ENCODE measurements at regions not wholly inside any gene's neighbourhood (a gene's known extent, or its start where the extent isn't known, plus 50 kb on each side); places are given as distances from the start of the nearest gene placed in this dataset.

- no peak for TF ChIP-seq CTCF (IDR thresholded peaks at IDR 0.05 in 4 of 5, conservative IDR thresholded peaks at IDR 0.05 in 1 of 5)
- no peak for TF ChIP-seq POLR2A (IDR thresholded peaks at IDR 0.05)
Measured at GRCh38 chr1:29744684-29745490, 508.6 kb downstream of the PTPRU start.

All from gastrocnemius medialis (tissue), 4 donors.